ENCODE measurements at regions not wholly inside any gene's neighbourhood (a gene's known extent, or its start where the extent isn't known, plus 50 kb on each side); places are given as distances from the start of the nearest gene placed in this dataset.

- peaks cover 4% of the 10 kb centered on the region for H3K4me1 Mint-ChIP-seq (ENCODE audit: low read depth)
- H3K27me3 Mint-ChIP-seq (ENCODE audit: low read depth): no peaks in the 10 kb centered on the region
- no peaks in the 10 kb centered on the region for H3K36me3 Mint-ChIP-seq (ENCODE audit: low read depth)
- H3K4me3 Mint-ChIP-seq (ENCODE audit: low read depth): no peak overlapping the region
- intact Hi-C loops (cut with micrococcal nuclease): no loop called here
- H3K27ac Mint-ChIP-seq: no peak overlapping the region
- DNase-seq (ENCODE audit: low spot score): no peak
- H3K9me3 Mint-ChIP-seq: no peaks in the 10 kb centered on the region
Observed at GRCh38 chr9:85263288-85263687, 478.5 kb downstream of the AGTPBP1 start.

DNA sequence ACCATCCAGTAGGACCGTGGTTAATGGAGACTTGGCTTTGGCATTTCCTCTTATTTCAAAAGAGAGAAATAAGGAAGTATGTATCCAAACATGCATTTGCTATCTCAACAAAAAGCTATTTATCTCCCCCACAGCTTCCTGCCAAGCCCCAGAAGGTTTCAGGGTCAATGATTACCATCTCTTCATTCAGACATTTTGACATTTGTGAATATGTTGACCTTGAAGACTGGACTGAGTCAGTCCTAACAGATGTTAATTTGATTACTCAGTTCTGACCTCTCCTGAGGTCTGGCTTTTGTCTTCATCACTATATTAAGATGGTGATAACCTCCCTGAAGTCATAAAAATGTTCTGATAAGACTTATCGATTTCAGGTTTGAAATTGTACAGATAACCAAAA, 479.4 kb downstream of the AGTPBP1 start:
- Mint-ChIP-seq H3K27ac (no peak overlapping the region), H3K9me3 (no peaks in the 10 kb centered on the region), H3K27me3 (ENCODE audit: low read depth) (no peaks in the 10 kb centered on the region), H3K4me1 (ENCODE audit: low read depth) (peaks cover 4% of the 10 kb centered on the region), H3K4me3 (ENCODE audit: low read depth) (no peak overlapping the region), H3K36me3 (ENCODE audit: low read depth) (no peaks in the 10 kb centered on the region)
- no peak for DNase-seq (ENCODE audit: low spot score)
- intact Hi-C loops (cut with micrococcal nuclease): no loop called here

DNA sequence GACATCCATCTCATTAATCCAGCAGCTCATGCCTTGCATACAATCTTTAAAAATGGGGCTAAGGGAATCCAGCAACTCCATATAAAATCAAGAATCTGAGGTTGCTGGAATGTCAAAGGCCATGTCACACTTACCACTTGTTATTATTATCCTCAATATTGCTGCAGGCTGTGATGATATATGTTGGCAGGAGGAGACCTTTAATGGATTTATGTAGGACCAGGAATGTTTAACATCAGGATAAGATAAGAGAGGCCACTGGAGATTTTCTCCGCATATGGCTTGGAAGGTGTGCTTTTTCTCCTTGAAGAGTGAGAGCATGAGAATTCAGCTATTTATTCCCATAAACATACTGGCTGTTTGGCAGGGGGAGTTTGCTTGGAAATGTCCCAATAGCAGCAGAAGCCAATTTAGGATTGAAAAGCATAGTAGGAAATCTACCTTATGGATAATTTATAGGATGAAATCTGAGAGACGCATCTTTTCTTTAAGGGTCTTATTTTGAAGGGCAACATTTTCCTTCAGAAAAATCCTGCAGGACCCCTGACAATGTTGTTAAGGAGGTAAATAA, 481.4 kb downstream of the AGTPBP1 start:
- H3K27ac Mint-ChIP-seq: no peak overlapping the region

GRCh38 chr9:85258823-85259370, 482.9 kb downstream of the AGTPBP1 start:
- no peak overlapping the region for H3K4me3 Mint-ChIP-seq (ENCODE audit: low read depth)
- intact Hi-C loops (cut with micrococcal nuclease): no loop called here
- no peak overlapping the region for H3K27ac Mint-ChIP-seq
- no peak for DNase-seq (ENCODE audit: low spot score)
- no peaks in the 10 kb centered on the region for H3K9me3 Mint-ChIP-seq
- no peaks in the 10 kb centered on the region for H3K36me3 Mint-ChIP-seq (ENCODE audit: low read depth)
- peaks cover 4% of the 10 kb centered on the region for H3K4me1 Mint-ChIP-seq (ENCODE audit: low read depth)
- no peaks in the 10 kb centered on the region for H3K27me3 Mint-ChIP-seq (ENCODE audit: low read depth)

More for the DNA sequence above, 481.4 kb downstream of the AGTPBP1 start:
- intact Hi-C loops (cut with micrococcal nuclease): no loop called here
- Mint-ChIP-seq H3K4me3 (ENCODE audit: low read depth) (no peak overlapping the region), H3K4me1 (ENCODE audit: low read depth) (peaks cover 4% of the 10 kb centered on the region), H3K27me3 (ENCODE audit: low read depth) (no peaks in the 10 kb centered on the region), H3K9me3 (no peaks in the 10 kb centered on the region), H3K36me3 (ENCODE audit: low read depth) (no peaks in the 10 kb centered on the region)
- DNase-seq (ENCODE audit: low spot score): no peak

- no peaks in the 10 kb centered on the region for H3K9me3 Mint-ChIP-seq
- no peak overlapping the region for H3K27ac Mint-ChIP-seq
- intact Hi-C loops (cut with micrococcal nuclease): no loop called here
- H3K4me3 Mint-ChIP-seq (ENCODE audit: low read depth): no peak overlapping the region
- H3K27me3 Mint-ChIP-seq (ENCODE audit: low read depth): no peaks in the 10 kb centered on the region
- peaks cover 4% of the 10 kb centered on the region for H3K4me1 Mint-ChIP-seq (ENCODE audit: low read depth)
- no peaks in the 10 kb centered on the region for H3K36me3 Mint-ChIP-seq (ENCODE audit: low read depth)
- no peak for DNase-seq (ENCODE audit: low spot score)
Observed at GRCh38 chr9:85258236-85258635, 483.5 kb downstream of the AGTPBP1 start.

- H3K4me1 Mint-ChIP-seq (ENCODE audit: low read depth): no peaks in the 10 kb centered on the region
- H3K27ac Mint-ChIP-seq: no peak overlapping the region
- H3K9me3 Mint-ChIP-seq: no peaks in the 10 kb centered on the region
- no peaks in the 10 kb centered on the region for H3K36me3 Mint-ChIP-seq (ENCODE audit: low read depth)
- intact Hi-C loops (cut with micrococcal nuclease): no loop called here
- no peak for DNase-seq (ENCODE audit: low spot score)
- no peaks in the 10 kb centered on the region for H3K27me3 Mint-ChIP-seq (ENCODE audit: low read depth)
- H3K4me3 Mint-ChIP-seq (ENCODE audit: low read depth): no peak overlapping the region
Observed at GRCh38 chr9:85249313-85249621, 492.5 kb downstream of the AGTPBP1 start.

- Mint-ChIP-seq H3K9me3 (no peaks in the 10 kb centered on the region), H3K27me3 (ENCODE audit: low read depth) (no peaks in the 10 kb centered on the region), H3K4me1 (ENCODE audit: low read depth) (no peaks in the 10 kb centered on the region), H3K36me3 (ENCODE audit: low read depth) (no peaks in the 10 kb centered on the region), H3K4me3 (ENCODE audit: low read depth) (no peak overlapping the region), H3K27ac (no peak overlapping the region)
- no peak for DNase-seq (ENCODE audit: low spot score)
- intact Hi-C loops (cut with micrococcal nuclease): no loop called here
Observed at GRCh38 chr9:85248514-85249312, 493.0 kb downstream of the AGTPBP1 start.

DNA sequence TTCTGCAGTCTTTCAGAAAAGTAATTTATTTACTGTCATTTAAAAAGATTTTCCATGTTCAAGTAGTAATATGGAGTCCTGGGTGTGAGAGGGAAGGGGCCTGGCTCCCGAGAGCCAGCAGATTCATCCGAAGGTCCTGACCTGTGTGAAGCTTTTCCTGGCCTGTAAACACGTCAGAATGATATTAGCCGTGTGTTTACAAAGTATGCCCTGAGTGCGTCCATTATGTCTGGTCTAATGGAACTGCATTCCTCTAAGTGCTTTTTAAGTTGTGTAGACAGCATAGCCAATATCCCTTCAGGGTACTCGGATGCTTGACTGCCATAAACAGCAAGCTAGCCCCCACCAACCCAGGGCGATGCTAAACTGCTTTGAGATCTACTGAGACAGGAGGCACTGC, 495.2 kb downstream of the AGTPBP1 start:
- no peak overlapping the region for H3K27ac Mint-ChIP-seq
- H3K4me1 Mint-ChIP-seq (ENCODE audit: low read depth): no peaks in the 10 kb centered on the region
- no peak for DNase-seq (ENCODE audit: low spot score)
- intact Hi-C loops (cut with micrococcal nuclease): no loop called here
- no peaks in the 10 kb centered on the region for H3K36me3 Mint-ChIP-seq (ENCODE audit: low read depth)
- H3K9me3 Mint-ChIP-seq: no peaks in the 10 kb centered on the region
- no peaks in the 10 kb centered on the region for H3K27me3 Mint-ChIP-seq (ENCODE audit: low read depth)
- no peak overlapping the region for H3K4me3 Mint-ChIP-seq (ENCODE audit: low read depth)

- intact Hi-C loops (cut with micrococcal nuclease): no loop called here
- H3K27ac Mint-ChIP-seq: no peak overlapping the region
- H3K4me1 Mint-ChIP-seq (ENCODE audit: low read depth): no peaks in the 10 kb centered on the region
- no peak for DNase-seq (ENCODE audit: low spot score)
- no peaks in the 10 kb centered on the region for H3K9me3 Mint-ChIP-seq
- H3K36me3 Mint-ChIP-seq (ENCODE audit: low read depth): no peaks in the 10 kb centered on the region
- H3K4me3 Mint-ChIP-seq (ENCODE audit: low read depth): no peak overlapping the region
- H3K27me3 Mint-ChIP-seq (ENCODE audit: low read depth): no peaks in the 10 kb centered on the region
Observed at GRCh38 chr9:85244856-85245255, 496.9 kb downstream of the AGTPBP1 start.

DNA sequence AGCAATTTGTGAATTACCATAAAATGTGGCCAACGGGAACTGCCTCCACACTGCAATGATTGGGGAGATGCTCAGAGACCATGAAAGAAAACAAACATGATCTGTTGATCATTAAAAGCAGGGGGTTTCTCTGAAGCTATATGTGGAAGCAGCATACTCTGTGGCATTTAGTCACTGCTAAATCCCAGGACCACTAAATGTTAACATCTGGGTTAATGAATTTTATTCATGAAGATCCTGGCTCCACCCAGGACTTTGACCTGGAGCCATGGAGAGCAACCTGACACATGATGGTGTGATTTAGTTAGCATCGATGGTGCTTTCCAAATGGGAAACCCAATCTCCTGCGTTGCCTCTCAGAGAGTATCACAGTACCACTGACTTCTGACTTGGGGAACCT, 497.8 kb downstream of the AGTPBP1 start:
- intact Hi-C loops (cut with micrococcal nuclease): no loop called here
- H3K4me1 Mint-ChIP-seq (ENCODE audit: low read depth): no peaks in the 10 kb centered on the region
- H3K9me3 Mint-ChIP-seq: no peaks in the 10 kb centered on the region
- no peaks in the 10 kb centered on the region for H3K36me3 Mint-ChIP-seq (ENCODE audit: low read depth)
- H3K4me3 Mint-ChIP-seq (ENCODE audit: low read depth): no peak overlapping the region
- H3K27me3 Mint-ChIP-seq (ENCODE audit: low read depth): no peaks in the 10 kb centered on the region
- DNase-seq (ENCODE audit: low spot score): no peak
- no peak overlapping the region for H3K27ac Mint-ChIP-seq

DNA sequence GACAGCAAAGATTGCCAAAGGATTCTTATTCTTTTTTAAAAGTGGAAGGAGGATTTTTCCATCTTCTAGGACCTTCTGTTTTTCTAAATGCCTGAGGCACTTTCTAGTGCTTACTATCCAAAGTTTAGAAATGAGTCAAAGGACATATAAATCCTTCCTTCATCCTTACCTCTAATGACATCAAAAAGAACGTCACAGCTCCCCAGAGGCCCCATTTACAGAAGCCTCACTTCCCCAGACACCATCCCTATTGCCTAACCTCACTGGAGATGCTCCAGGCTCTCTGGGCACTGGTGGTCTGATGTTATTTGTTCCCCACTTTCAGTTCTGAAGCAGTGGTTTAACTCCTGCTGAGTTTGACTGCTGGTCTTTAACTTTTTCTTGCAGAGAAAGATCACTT, 504.3 kb downstream of the AGTPBP1 start:
- intact Hi-C loops (cut with micrococcal nuclease): no loop called here

DNA sequence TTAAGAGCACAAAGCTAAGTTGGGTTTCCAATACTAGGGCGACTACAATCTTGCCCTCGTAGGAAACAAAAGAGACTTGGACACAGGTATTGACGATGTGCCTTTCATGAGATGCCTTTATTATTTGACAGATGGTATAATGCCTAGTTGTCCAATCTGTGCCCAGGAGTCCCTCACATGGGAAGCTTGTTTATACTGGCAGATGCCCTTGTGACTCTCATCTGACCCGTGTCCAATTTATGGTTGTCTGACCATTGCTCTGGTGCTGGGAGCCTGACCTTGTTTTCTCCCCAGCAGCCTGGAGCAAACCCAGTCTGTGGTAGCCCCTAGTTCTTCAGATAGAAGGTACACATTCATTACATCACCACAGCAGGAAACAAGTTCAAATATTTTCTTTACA, 511.7 kb downstream of the AGTPBP1 start:
- DNase-seq (ENCODE audit: low spot score): no peak
- Mint-ChIP-seq H3K9me3 (no peaks in the 10 kb centered on the region), H3K36me3 (ENCODE audit: low read depth) (no peaks in the 10 kb centered on the region), H3K27ac (no peak overlapping the region), H3K4me3 (ENCODE audit: low read depth) (no peak overlapping the region), H3K27me3 (ENCODE audit: low read depth) (no peaks in the 10 kb centered on the region), H3K4me1 (ENCODE audit: low read depth) (no peaks in the 10 kb centered on the region)
- intact Hi-C loops (cut with micrococcal nuclease): no loop called here

More for the DNA sequence above, 504.3 kb downstream of the AGTPBP1 start:
- Mint-ChIP-seq H3K27me3 (ENCODE audit: low read depth) (no peaks in the 10 kb centered on the region), H3K9me3 (no peaks in the 10 kb centered on the region), H3K27ac (no peak overlapping the region), H3K36me3 (ENCODE audit: low read depth) (no peaks in the 10 kb centered on the region), H3K4me3 (ENCODE audit: low read depth) (no peak overlapping the region), H3K4me1 (ENCODE audit: low read depth) (no peaks in the 10 kb centered on the region)
- no peak for DNase-seq (ENCODE audit: low spot score)

DNA sequence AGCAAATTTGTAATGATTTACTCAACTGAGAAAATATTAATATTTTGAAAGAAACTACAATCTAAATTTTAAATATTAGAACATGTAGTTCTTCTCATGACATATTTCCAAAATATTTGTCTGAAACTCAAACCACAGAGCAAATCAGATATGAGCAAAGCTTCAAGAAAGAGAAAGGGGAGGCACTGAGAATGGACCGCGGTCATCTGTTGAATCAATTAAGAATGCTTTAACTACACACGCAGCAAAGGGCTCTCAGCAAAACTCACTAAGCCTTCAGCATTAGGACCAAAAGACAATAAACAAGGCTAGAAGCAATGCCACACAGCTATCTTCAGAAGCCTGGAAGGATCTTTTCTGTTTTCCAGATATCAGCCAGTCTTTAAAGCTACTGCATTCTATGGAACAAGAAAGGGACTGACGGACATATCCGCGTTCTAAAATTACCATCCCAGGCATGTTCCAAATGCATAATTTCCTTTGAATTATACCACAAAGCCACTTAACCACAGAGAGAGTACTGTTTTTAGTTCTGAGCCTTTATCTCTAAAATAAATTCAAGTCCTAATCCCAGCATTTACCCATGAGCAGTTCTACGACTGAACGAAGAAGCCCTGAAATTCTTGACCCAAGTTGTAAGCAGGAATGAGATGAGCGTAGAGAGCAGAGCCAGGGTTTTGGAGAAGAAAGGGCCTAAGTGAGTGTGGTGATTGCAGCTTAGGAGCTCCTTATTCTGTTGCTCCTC, 513.5 kb downstream of the AGTPBP1 start:
- H3K4me3 Mint-ChIP-seq (ENCODE audit: low read depth): no peak overlapping the region
- intact Hi-C loops (cut with micrococcal nuclease): no loop called here
- no peaks in the 10 kb centered on the region for H3K4me1 Mint-ChIP-seq (ENCODE audit: low read depth)
- H3K9me3 Mint-ChIP-seq: no peaks in the 10 kb centered on the region
- H3K27ac Mint-ChIP-seq: no peak overlapping the region
- no peaks in the 10 kb centered on the region for H3K27me3 Mint-ChIP-seq (ENCODE audit: low read depth)
- DNase-seq (ENCODE audit: low spot score): no peak
- no peaks in the 10 kb centered on the region for H3K36me3 Mint-ChIP-seq (ENCODE audit: low read depth)

All from activated T-helper 2 cell treated with anti-CD3 and anti-CD28 coated beads, Interferon-gamma antibody, Interleukin-2, Interleukin-4, amounts not matched to agents 10 μg/mL and 5 μg/mL and 100 μg/mL, durations not matched to agents 14 hours and 24 hours and 36 hours (primary cell).